ENCODE measurements at regions not wholly inside any gene's neighbourhood (a gene's known extent, or its start where the extent isn't known, plus 50 kb on each side); places are given as distances from the start of the nearest gene placed in this dataset.

GRCh38 chr4:11216520-11216919, 212.2 kb downstream of the HS3ST1 start:
- Histone ChIP-seq H3K27ac (replicated peaks) (no peak overlapping the region), H3K27me3 (ENCODE audit: insufficient read depth, poor library complexity, severe bottlenecking) (peaks cover 2% of the 10 kb centered on the region), H3K4me3 (replicated peaks; ENCODE audit: insufficient read depth, low read length) (no peak overlapping the region)
- TF ChIP-seq REST (IDR thresholded peaks at IDR 0.05; ENCODE audit: insufficient replicate concordance, low read depth) (no peak), SPI1 (IDR thresholded peaks at IDR 0.05; ENCODE audit: borderline replicate concordance, low read depth) (no peak), GABPA (IDR thresholded peaks at IDR 0.05; ENCODE audit: low read depth) (no peak), POLR2AphosphoS5 (IDR thresholded peaks at IDR 0.05; ENCODE audit: low read depth) (no peak)
- TF ChIP-seq, protein P1, sequence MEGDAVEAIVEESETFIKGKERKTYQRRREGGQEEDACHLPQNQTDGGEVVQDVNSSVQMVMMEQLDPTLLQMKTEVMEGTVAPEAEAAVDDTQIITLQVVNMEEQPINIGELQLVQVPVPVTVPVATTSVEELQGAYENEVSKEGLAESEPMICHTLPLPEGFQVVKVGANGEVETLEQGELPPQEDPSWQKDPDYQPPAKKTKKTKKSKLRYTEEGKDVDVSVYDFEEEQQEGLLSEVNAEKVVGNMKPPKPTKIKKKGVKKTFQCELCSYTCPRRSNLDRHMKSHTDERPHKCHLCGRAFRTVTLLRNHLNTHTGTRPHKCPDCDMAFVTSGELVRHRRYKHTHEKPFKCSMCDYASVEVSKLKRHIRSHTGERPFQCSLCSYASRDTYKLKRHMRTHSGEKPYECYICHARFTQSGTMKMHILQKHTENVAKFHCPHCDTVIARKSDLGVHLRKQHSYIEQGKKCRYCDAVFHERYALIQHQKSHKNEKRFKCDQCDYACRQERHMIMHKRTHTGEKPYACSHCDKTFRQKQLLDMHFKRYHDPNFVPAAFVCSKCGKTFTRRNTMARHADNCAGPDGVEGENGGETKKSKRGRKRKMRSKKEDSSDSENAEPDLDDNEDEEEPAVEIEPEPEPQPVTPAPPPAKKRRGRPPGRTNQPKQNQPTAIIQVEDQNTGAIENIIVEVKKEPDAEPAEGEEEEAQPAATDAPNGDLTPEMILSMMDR (IDR thresholded peaks at IDR 0.05; ENCODE audit: insufficient read depth, low read length): no peak
- no peak for DNase-seq (ENCODE audit: low read depth in 1 of 2, low spot score in 1 of 2)

DNA sequence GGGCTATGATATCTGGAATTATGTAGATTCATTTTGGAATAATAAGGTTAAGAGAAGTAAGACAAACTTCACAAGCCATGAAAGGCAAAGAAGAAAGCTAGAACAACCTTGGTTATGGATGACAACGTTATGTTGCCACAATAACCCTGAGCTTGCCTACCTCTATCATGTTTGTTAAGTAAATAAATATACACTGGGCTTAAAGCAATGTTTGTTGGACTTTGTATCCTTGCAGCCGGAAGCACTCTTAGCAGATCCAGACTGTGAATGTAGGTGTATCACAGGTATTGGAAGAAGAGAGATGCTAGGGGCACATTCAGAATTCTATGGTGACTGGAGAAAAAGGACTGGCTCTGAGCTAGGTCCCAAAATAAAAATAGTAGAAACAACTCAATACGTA, 214.4 kb downstream of the HS3ST1 start:
- H3K27ac ChIP-seq (replicated peaks): no peak overlapping the region
- peaks cover 2% of the 10 kb centered on the region for H3K27me3 ChIP-seq (ENCODE audit: insufficient read depth, poor library complexity, severe bottlenecking)
- no peak for DNase-seq (ENCODE audit: low read depth in 1 of 2, low spot score in 1 of 2)
- TF ChIP-seq GABPA (IDR thresholded peaks at IDR 0.05; ENCODE audit: low read depth) (no peak), POLR2AphosphoS5 (IDR thresholded peaks at IDR 0.05; ENCODE audit: low read depth) (no peak), SPI1 (IDR thresholded peaks at IDR 0.05; ENCODE audit: borderline replicate concordance, low read depth) (no peak), REST (IDR thresholded peaks at IDR 0.05; ENCODE audit: insufficient replicate concordance, low read depth) (no peak)
- TF ChIP-seq, protein P1 (IDR thresholded peaks at IDR 0.05; ENCODE audit: insufficient read depth, low read length): no peak
- no peak overlapping the region for H3K4me3 ChIP-seq (replicated peaks; ENCODE audit: insufficient read depth, low read length)

DNA sequence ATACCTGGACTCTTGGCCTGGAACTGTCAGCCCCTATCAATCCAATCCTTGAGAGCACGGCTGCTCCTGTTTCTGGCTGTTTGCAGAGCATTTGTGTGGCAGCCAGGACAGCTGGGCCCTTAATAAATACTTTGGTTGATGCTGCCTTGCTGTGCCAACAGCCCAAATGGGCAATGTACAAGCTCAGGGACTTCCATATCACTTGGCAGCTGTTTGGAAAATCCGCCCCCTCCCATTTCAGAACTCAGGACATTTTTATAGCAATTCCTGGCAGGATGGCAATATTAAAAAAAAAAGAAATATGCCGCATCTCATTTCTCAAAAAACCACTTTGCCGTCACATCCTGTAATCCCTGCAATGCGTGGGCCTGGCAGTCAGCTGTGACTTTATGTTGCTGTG, 218.9 kb downstream of the HS3ST1 start:
- TF ChIP-seq REST (IDR thresholded peaks at IDR 0.05; ENCODE audit: insufficient replicate concordance, low read depth) (no peak), POLR2AphosphoS5 (IDR thresholded peaks at IDR 0.05; ENCODE audit: low read depth) (no peak), SPI1 (IDR thresholded peaks at IDR 0.05; ENCODE audit: borderline replicate concordance, low read depth) (no peak), GABPA (IDR thresholded peaks at IDR 0.05; ENCODE audit: low read depth) (no peak)
- no peak for DNase-seq (ENCODE audit: low read depth in 1 of 2, low spot score in 1 of 2)
- H3K27me3 ChIP-seq (ENCODE audit: insufficient read depth, poor library complexity, severe bottlenecking): peaks cover 2% of the 10 kb centered on the region
- no peak overlapping the region for H3K27ac ChIP-seq (replicated peaks)
- H3K4me3 ChIP-seq (replicated peaks; ENCODE audit: insufficient read depth, low read length): no peak overlapping the region
